HepG2 (cell line): ENCODE measurements at regions not wholly inside any gene's neighbourhood (a gene's known extent, or its start where the extent isn't known, plus 50 kb on each side); places are given as distances from the start of the nearest gene placed in this dataset.
"Not testable (repeated sequence)": the region's sequence is repeated elsewhere in the genome, so short reads cannot be mapped to it uniquely, and the experiment has no call there.

Experiments
- ATAC-seq: fragments of 200-7000 bp; cut with Tn5 transposase; 3 replicates; pipeline ENCODE4 v1.9.1; 2020; ENCODE audit warnings: mild to moderate bottlenecking, moderate library complexity
- BruUV-seq: library from RNA; stranded (reverse); fragments of 400-500 nt; replicated peaks from 2 replicates; lab custom pipeline; 2021; lab: Mats Ljungman, UMichigan
- CTCF ChIA-PET: fragments of 300-600 bp; formaldehyde crosslinking; extraction: SDS; loops from one replicate; lab custom pipeline; 2021; ENCODE audit warnings: low total read pairs, inconsistent platforms, low intra/inter-chr PET ratio; lab: Yijun Ruan, JAX
- POLR2A ChIA-PET: fragments of 350-600 bp; sonication (Branson Sonifier 250); formaldehyde crosslinking; loops from one replicate; lab custom pipeline; 2020; ENCODE audit warnings: antibody characterized with exemption, inconsistent platforms; lab: Yijun Ruan, JAX
- DNase-seq: peaks from one replicate; pipeline ENCODE4 v3.0.0-alpha.2; 2015; ENCODE audit warnings: low spot score
- FAIRE-seq: peaks from 3 replicates; lab custom pipeline; 2011; peaks lifted over from hg19 to GRCh38; lab: Jason Lieb, UNC
- H2AFZ ChIP-seq: one replicate; pipeline ENCODE4 v1.6.1; 2011; ENCODE audit warnings: low read length, inconsistent platforms
- H3K27ac ChIP-seq: fragments of 300-600 bp; 3 replicates; pipeline ENCODE4 v1.8.0; 2011; ENCODE audit warnings: mixed run types, mild to moderate bottlenecking, mixed read lengths, low read length, inconsistent platforms; ENCODE audit not compliant: insufficient read depth; ENCODE audit errors: extremely low read length
- H3K27me3 ChIP-seq, 2 experiments: fragments of 200-600 bp in 1 of 2; 2 replicates in 1 of 2; 3 replicates in 1 of 2; pipeline versions ENCODE4 v1.6.0 to v1.8.0; 2011; ENCODE audit warnings: low read length in 2 of 2, mild to moderate bottlenecking in 2 of 2, moderate library complexity in 2 of 2, inconsistent platforms in 1 of 2; ENCODE audit not compliant: insufficient read depth in 2 of 2, control insufficient read depth in 1 of 2
- H3K36me3 ChIP-seq, 2 experiments: fragments of 200-600 bp in 1 of 2; replicated peaks in 1 of 2; 2 replicates in 1 of 2; 3 replicates in 1 of 2; pipeline versions ENCODE4 v1.5.1 to v1.8.0; 2011; ENCODE audit warnings: low read length in 2 of 2, inconsistent platforms in 1 of 2; ENCODE audit not compliant: insufficient read depth in 2 of 2, control insufficient read depth in 1 of 2
- H3K4me1 ChIP-seq: 2 replicates; pipeline ENCODE4 v1.5.1; 2012; ENCODE audit warnings: low read length, inconsistent platforms; ENCODE audit not compliant: insufficient read depth
- H3K4me2 ChIP-seq: 2 replicates; pipeline ENCODE4 v1.6.0; 2011; ENCODE audit warnings: low read depth, low read length, inconsistent platforms
- H3K4me3 ChIP-seq, 3 experiments: fragments of 200-600 bp in 1 of 3; sonication (generic), shearing (Covaris generic) in 1 of 3; replicated peaks in 1 of 3; 2 replicates each; pipeline ENCODE4 v1.5.1; 2011 to 2016; ENCODE audit warnings: low read length in 3 of 3, inconsistent platforms in 2 of 3, low read depth in 2 of 3, mild to moderate bottlenecking in 2 of 3, control low read depth in 1 of 3, mixed read lengths in 1 of 3; ENCODE audit not compliant: insufficient read depth in 1 of 3
- H3K79me2 ChIP-seq: one replicate; pipeline ENCODE4 v1.6.1; 2011; ENCODE audit warnings: low read length, inconsistent platforms; ENCODE audit not compliant: insufficient read depth
- H3K9ac ChIP-seq: 2 replicates; pipeline ENCODE4 v1.6.0; 2011; ENCODE audit warnings: mild to moderate bottlenecking, low read depth, low read length, inconsistent platforms; ENCODE audit not compliant: insufficient read depth
- H3K9me3 ChIP-seq: 2 replicates; pipeline ENCODE4 v1.5.1; 2012; ENCODE audit warnings: mild to moderate bottlenecking, low read length
- H4K20me1 ChIP-seq: 2 replicates; pipeline ENCODE4 v1.6.0; 2011; ENCODE audit warnings: inconsistent platforms, mild to moderate bottlenecking, low read length, moderate library complexity; ENCODE audit not compliant: insufficient read depth
- MAFF ChIP-seq: IDR thresholded peaks from 2 replicates; pipeline ENCODE4 v1.6.1; 2011; ENCODE audit warnings: low read depth, low read length, improper control_type of control experiment
- MAFK ChIP-seq, 2 experiments: IDR thresholded peaks in 1 of 2; conservative IDR thresholded peaks in 1 of 2; 2 replicates each; pipeline ENCODE4 v1.6.1; 2011; ENCODE audit warnings: improper control_type of control experiment in 2 of 2, low read length in 2 of 2
- WGBS: methylation state at CpG from one replicate; pipeline ENCODE4 v1.1.6; 2017; ENCODE audit warnings: low lambda C conversion rate; 5-methylcytosine and 5-hydroxymethylcytosine counted together
- in situ Hi-C: cut with HindIII; loops from 2 replicates; pipeline ENCODE4 v1.10.0; 2017; ENCODE audit warnings: low pct_unique_long_range_greater_than_20kb; ENCODE audit not compliant: extremely low pct_ligation_motif_present
- intact Hi-C: fragments of 100-400 bp; cut with micrococcal nuclease; formaldehyde crosslinking; loops from one replicate; pipeline ENCODE4 v1.10.0; 2022; ENCODE audit not compliant: unreplicated experiment

DNA sequence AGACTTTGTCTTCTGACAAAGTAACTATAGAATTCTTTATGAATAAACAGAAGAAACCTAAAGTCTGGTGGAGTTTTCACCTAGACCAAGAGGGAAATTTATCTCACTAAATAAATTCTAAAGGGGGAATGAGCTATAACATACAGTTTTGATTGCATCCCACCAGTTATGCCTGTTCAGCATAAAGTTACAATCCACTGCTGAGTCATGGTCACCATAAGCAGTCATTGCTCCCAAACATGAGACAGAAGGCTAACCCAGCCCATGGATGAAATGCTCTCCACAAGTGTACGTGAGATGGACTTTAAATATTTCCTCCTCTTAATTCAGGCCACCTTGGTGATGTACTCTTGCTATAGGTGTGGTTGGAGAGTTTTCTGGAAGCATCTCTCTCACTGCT is 96.7 kb upstream of the CCT8L2 start:
- H2AFZ ChIP-seq, H3K27ac ChIP-seq, H3K9me3 ChIP-seq, FAIRE-seq, POLR2A ChIA-PET, H3K79me2 ChIP-seq, H4K20me1 ChIP-seq, DNase-seq, H3K4me1 ChIP-seq, H3K4me2 ChIP-seq, ATAC-seq: not testable (repeated sequence)
- peak; percentile 26; the same call in 1 of the 2 replicates for TF ChIP-seq MAFF
- peak in 1 of 2 experiments; percentile 22; a peak in 2 of 4 replicates for TF ChIP-seq MAFK (conservative IDR thresholded peaks at IDR 0.05 in 1 of 2, IDR thresholded peaks at IDR 0.05 in 1 of 2; ENCODE audit: low read length in 2 of 2)
- TF ChIP-seq, all 625 proteins: peak for 2; not testable (repeated sequence) for 623
- intact Hi-C loops, CTCF ChIA-PET, H3K4me3 ChIP-seq, H3K36me3 ChIP-seq, BruUV-seq, in situ Hi-C loops, H3K27me3 ChIP-seq, H3K9ac ChIP-seq: not testable (repeated sequence)
- 0% methylated on average over 1 of the region's 1 CpG for WGBS

DNA sequence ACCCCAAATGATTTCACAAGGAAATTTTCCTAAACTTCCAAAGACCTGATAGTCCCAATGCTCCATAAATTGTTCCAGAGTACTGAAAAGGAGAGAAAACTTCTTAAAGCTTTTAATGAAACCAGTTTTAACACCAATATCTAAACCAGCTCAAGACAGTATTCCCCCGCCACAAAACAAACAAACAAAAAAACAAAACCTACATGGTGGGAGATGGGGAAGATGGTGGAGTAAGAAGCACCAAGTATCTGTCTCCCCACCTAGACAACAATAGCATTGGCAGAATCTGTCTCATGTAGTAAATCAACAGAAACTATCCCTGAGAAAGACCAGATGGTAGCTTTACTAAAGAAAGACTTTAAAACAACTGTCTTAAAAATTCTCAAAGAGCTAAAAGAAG is 88.7 kb upstream of the CCT8L2 start:
- H3K79me2 ChIP-seq, in situ Hi-C loops, H3K27ac ChIP-seq, H2AFZ ChIP-seq, H3K36me3 ChIP-seq, H3K4me3 ChIP-seq, H4K20me1 ChIP-seq, H3K9me3 ChIP-seq, CTCF ChIA-PET, H3K27me3 ChIP-seq, FAIRE-seq, BruUV-seq, intact Hi-C loops, POLR2A ChIA-PET, ATAC-seq, H3K4me2 ChIP-seq, H3K9ac ChIP-seq, H3K4me1 ChIP-seq, DNase-seq: not testable (repeated sequence)
- 33% methylated on average over 1 of the region's 1 CpG for WGBS

DNA sequence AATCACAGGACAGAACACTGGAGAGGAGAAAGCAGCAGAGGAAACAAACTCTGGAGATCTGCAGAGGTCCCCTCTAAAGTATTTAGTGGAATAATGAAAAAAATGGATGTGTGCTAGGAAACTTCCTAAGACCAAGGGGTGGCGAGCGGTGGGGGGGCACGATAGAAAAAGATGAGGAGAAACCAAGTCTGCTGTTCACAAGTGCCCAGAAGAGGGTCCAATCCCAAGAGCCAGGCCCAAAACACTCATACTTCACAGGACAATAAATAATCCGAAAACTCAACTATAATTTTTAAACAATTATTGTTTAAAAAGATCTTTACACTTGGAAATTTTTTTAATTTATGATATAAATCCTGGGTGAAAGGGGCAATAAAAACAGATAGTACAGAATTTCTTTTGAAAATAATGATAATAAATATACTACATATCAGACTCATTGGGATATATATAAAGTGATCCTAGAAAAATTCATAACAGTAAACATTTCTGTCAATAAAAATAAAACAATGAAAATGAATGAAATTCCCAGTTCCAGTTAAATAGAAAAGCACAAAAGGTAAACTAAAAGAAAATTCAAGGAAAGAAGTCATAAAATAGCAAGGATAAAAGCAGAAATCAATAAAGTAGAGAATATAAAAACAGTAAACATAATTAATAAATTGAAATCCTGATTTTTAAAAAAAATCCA is 87.7 kb upstream of the CCT8L2 start:
- H3K9ac ChIP-seq, CTCF ChIA-PET, in situ Hi-C loops, H3K27me3 ChIP-seq, H3K79me2 ChIP-seq, BruUV-seq, H3K4me3 ChIP-seq, H3K27ac ChIP-seq, DNase-seq, H4K20me1 ChIP-seq, H3K36me3 ChIP-seq, H3K4me2 ChIP-seq, H3K9me3 ChIP-seq, H2AFZ ChIP-seq, H3K4me1 ChIP-seq, intact Hi-C loops, POLR2A ChIA-PET, FAIRE-seq: not testable (repeated sequence)
- peak; percentile 45; the same call in 1 of the 3 replicates for ATAC-seq
- 0% methylated on average over 4 of the region's 4 CpGs for WGBS

DNA sequence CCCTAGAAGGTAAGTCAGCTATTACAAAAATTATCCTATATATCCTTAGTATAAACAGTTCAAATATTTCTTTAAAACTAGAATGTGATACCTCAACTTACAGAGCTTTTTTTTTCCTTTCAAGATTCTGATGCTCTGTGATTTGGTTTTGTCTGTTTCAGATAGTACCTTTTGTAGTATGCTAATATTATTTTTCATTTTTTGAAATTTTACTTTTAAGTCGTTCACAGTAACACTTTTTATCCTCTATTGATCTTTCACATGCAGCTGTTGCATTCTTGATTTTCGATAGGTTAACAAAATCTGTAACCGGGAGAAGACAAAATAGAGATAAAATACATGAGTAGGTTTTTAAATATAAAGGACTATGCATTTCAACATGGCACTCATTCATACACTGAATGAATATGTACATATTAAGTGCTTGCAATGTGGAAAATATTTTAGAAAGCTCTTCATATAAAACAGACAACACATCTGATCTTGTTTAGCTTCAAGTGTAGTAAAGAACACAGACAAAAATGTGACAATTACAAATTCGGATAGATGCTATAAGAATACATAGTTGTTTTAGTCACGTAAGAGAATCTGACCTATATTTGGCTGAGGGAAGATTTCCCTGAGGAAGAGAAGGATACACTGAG is 86.7 kb upstream of the CCT8L2 start:
- H2AFZ ChIP-seq, POLR2A ChIA-PET, ATAC-seq, intact Hi-C loops, H3K9me3 ChIP-seq, H4K20me1 ChIP-seq, H3K36me3 ChIP-seq, H3K9ac ChIP-seq, DNase-seq, H3K4me3 ChIP-seq, CTCF ChIA-PET, FAIRE-seq, in situ Hi-C loops, H3K4me1 ChIP-seq, BruUV-seq, H3K79me2 ChIP-seq, H3K4me2 ChIP-seq, H3K27ac ChIP-seq, H3K27me3 ChIP-seq: not testable (repeated sequence)
- WGBS, result 21% methylated on average over 5 of the region's 5 CpGs
